GM10266 (cell line): ENCODE measurements at regions not wholly inside any gene's neighbourhood (a gene's known extent, or its start where the extent isn't known, plus 50 kb on each side); places are given as distances from the start of the nearest gene placed in this dataset.

Experiments
- DNase-seq: peaks from one replicate; pipeline ENCODE4 v3.0.0; 2012; ENCODE audit errors: extremely low spot score
- TF ChIP-seq, protein P1 (sequence below): IDR thresholded peaks from 2 replicates; pipeline ENCODE4 v1.5.1; 2012; ENCODE audit warnings: mild to moderate bottlenecking, low read depth; ENCODE audit not compliant: control insufficient read depth, insufficient read depth; ENCODE audit errors: missing control alignments

DNA sequence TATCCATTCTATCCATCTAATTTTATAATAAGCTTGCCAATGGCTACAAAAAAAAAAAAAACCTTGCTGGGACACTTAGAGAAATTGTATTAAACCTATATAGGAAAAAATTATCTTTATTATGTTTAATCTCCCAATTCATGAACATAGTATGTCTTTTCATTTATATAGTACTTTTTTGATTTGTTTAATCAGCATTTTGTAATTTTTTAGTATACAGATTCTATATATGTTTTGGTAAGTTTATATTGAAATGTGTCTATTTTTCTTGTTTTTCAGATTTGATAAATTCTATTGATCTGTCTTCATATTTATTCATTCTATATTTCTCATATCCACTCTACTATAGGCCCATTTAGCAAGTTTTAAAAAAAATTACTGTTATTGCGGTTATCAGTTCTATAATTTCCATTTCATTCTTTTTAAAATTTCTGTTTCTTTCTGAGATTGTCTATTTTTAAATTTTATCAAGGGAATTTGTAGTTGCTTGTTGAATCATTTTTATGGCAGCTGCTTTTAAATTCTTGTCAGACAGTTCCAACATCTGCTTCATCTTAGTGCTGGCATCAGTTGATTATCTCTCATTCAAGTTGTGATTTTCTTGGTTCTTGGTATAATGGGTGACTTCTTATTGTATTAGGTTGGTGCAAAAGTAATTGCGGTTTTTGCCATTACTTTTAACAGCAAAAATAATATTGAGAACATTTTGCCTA, 170.1 kb upstream of the S1PR3 start:
- DNase-seq = no peak
- TF ChIP-seq, protein P1, sequence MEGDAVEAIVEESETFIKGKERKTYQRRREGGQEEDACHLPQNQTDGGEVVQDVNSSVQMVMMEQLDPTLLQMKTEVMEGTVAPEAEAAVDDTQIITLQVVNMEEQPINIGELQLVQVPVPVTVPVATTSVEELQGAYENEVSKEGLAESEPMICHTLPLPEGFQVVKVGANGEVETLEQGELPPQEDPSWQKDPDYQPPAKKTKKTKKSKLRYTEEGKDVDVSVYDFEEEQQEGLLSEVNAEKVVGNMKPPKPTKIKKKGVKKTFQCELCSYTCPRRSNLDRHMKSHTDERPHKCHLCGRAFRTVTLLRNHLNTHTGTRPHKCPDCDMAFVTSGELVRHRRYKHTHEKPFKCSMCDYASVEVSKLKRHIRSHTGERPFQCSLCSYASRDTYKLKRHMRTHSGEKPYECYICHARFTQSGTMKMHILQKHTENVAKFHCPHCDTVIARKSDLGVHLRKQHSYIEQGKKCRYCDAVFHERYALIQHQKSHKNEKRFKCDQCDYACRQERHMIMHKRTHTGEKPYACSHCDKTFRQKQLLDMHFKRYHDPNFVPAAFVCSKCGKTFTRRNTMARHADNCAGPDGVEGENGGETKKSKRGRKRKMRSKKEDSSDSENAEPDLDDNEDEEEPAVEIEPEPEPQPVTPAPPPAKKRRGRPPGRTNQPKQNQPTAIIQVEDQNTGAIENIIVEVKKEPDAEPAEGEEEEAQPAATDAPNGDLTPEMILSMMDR = no peak

GRCh38 chr9:88821746-88822106, 169.5 kb upstream of the S1PR3 start:
- TF ChIP-seq, protein P1 = no peak
- no peak for DNase-seq

DNA sequence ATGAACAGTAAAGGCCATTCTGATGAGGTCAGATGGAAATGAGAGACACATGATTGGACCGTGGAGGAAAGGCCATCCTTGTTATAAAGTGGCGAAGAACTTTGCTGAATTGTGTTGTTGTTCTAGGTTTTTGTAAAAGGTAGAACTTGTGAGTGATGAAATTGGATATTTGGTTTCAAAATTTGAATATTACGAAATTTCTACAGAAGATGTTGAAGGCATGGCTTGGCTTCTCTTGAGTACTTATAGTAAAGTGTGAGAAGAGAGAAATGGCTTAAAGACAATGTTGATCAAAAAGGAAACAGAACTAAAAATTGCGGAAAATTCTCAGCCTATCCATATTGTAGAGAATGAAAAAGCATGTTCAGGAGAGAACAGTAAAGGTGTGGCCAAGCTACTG, 166.6 kb upstream of the S1PR3 start:
- TF ChIP-seq, protein P1 = no peak
- no peak for DNase-seq

GRCh38 chr9:88826181-88826580, 165.1 kb upstream of the S1PR3 start:
- DNase-seq = no peak
- TF ChIP-seq, protein P1 = no peak

GRCh38 chr9:88826771-88827181, 164.5 kb upstream of the S1PR3 start:
- DNase-seq = no peak
- TF ChIP-seq, protein P1 = no peak

DNA sequence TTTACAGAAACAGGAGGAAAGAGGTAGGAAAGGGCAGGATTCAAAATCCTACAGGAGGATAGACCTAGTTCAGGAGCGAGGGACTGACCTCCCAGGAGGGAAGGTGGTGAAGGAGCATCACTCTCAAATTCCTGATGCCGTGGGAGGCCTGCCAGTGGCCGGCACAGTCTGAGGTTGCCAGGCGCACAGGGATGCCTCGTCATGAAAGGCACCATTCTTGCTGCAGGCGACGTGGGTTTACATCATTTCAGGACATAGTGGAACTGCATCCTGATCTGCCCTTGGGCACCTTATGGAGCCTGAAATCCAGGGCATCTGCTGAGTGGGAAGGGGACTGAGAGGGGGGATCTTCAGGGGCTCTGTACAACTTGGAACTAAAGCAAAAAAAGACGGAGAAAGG, 163.2 kb upstream of the S1PR3 start:
- TF ChIP-seq, protein P1 = no peak
- DNase-seq = no peak

DNA sequence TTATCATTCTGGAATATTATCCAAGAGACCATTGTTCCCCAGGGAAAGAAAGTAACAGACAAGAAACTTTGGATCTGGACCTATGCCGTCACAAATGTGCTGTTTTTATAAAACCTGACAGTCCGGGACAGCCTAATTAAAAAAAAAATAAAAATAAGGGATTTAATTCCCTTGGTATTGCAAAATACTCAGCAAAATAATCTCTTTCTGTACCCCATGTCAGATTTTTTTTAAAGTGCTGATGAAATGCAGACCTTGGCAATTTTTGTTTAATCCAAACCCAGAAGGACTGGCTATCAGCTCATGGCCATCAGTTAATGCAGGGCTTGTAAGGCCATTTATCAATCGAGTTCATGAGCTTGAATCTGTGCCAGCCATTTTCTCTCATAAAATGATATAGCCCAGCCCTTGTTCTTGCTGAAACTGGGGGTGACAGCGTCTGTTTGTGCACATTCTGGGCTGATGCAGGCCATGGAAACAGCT, 162.7 kb upstream of the S1PR3 start:
- TF ChIP-seq, protein P1 = no peak
- no peak for DNase-seq
